Neural crest cell (in vitro differentiated cells): ENCODE measurements at regions not wholly inside any gene's neighbourhood (a gene's known extent, or its start where the extent isn't known, plus 50 kb on each side); places are given as distances from the start of the nearest gene placed in this dataset.

Experiments
- DNase-seq: peaks from one replicate; pipeline ENCODE4 v3.0.0; 2021; ENCODE audit warnings: low read depth, mixed read lengths, low spot score
- H3K27ac Mint-ChIP-seq: one replicate; pipeline ENCODE4 v1.8.0; 2021; ENCODE audit warnings: mild to moderate bottlenecking, mixed read lengths; ENCODE audit not compliant: unreplicated experiment
- H3K27me3 Mint-ChIP-seq: 2 replicates; pipeline ENCODE4 v1.8.0; 2021; ENCODE audit warnings: low read depth, mild to moderate bottlenecking, mixed read lengths
- H3K36me3 Mint-ChIP-seq: 2 replicates; pipeline ENCODE4 v1.8.0; 2021; ENCODE audit warnings: low read depth, mild to moderate bottlenecking, mixed read lengths
- H3K4me1 Mint-ChIP-seq: 2 replicates; pipeline ENCODE4 v1.8.0; 2021; ENCODE audit warnings: mixed read lengths
- H3K4me3 Mint-ChIP-seq: one replicate; pipeline ENCODE4 v1.8.0; 2021; ENCODE audit warnings: mild to moderate bottlenecking, mixed read lengths
- H3K9me3 Mint-ChIP-seq: 2 replicates; pipeline ENCODE4 v1.8.0; 2021; ENCODE audit warnings: mixed read lengths
- CTCF ChIP-seq: fragments of 200-600 bp; sonication (generic); conservative IDR thresholded peaks from 2 replicates; pipeline ENCODE4 v1.5.0; 2021; ENCODE audit warnings: antibody characterized with exemption, mild to moderate bottlenecking

- no peak for DNase-seq
- no peak overlapping the region for H3K27ac Mint-ChIP-seq
- no peaks in the 10 kb centered on the region for H3K4me1 Mint-ChIP-seq
- TF ChIP-seq CTCF: no peak
- no peaks in the 10 kb centered on the region for H3K36me3 Mint-ChIP-seq
- peaks cover 94% of the 10 kb centered on the region for H3K27me3 Mint-ChIP-seq
- H3K4me3 Mint-ChIP-seq: no peak overlapping the region
- no peaks in the 10 kb centered on the region for H3K9me3 Mint-ChIP-seq
Observed at GRCh38 chr12:114479831-114480230, 73.9 kb upstream of the TBX5 start.

- Mint-ChIP-seq H3K27me3 (peaks cover 98% of the 10 kb centered on the region), H3K4me3 (no peak overlapping the region)
Observed at GRCh38 chr12:114478865-114479264, 72.9 kb upstream of the TBX5 start.

GRCh38 chr12:114477989-114478395 is 72.0 kb upstream of the TBX5 start:
- no peak for DNase-seq
- Mint-ChIP-seq H3K4me1 (no peaks in the 10 kb centered on the region), H3K27me3 (peaks cover 98% of the 10 kb centered on the region), H3K4me3 (no peak overlapping the region), H3K9me3 (no peaks in the 10 kb centered on the region), H3K27ac (no peak overlapping the region), H3K36me3 (no peaks in the 10 kb centered on the region)
- no peak for TF ChIP-seq CTCF

More at GRCh38 chr12:114478865-114479264, 72.9 kb upstream of the TBX5 start:
- DNase-seq: no peak
- Mint-ChIP-seq H3K4me1 (no peaks in the 10 kb centered on the region), H3K27ac (no peak overlapping the region), H3K9me3 (no peaks in the 10 kb centered on the region), H3K36me3 (no peaks in the 10 kb centered on the region)
- TF ChIP-seq CTCF: no peak

- H3K4me1 Mint-ChIP-seq: no peaks in the 10 kb centered on the region
- H3K4me3 Mint-ChIP-seq: no peak overlapping the region
- no peaks in the 10 kb centered on the region for H3K36me3 Mint-ChIP-seq
- no peaks in the 10 kb centered on the region for H3K9me3 Mint-ChIP-seq
- TF ChIP-seq CTCF: peak; percentile 57
- H3K27me3 Mint-ChIP-seq: peaks cover 98% of the 10 kb centered on the region
- no peak for DNase-seq
- no peak overlapping the region for H3K27ac Mint-ChIP-seq
Observed at GRCh38 chr12:114476159-114476558, 70.2 kb upstream of the TBX5 start.

- H3K4me1 Mint-ChIP-seq: no peaks in the 10 kb centered on the region
- H3K4me3 Mint-ChIP-seq: no peak overlapping the region
- H3K27ac Mint-ChIP-seq: no peak overlapping the region
- no peak for TF ChIP-seq CTCF
- H3K27me3 Mint-ChIP-seq: peaks cover 91% of the 10 kb centered on the region
- H3K9me3 Mint-ChIP-seq: no peaks in the 10 kb centered on the region
- H3K36me3 Mint-ChIP-seq: no peaks in the 10 kb centered on the region
- no peak for DNase-seq
Observed at GRCh38 chr12:114473717-114474116, 67.8 kb upstream of the TBX5 start.

- Mint-ChIP-seq H3K9me3 (no peaks in the 10 kb centered on the region), H3K27ac (no peak overlapping the region), H3K4me1 (no peaks in the 10 kb centered on the region), H3K36me3 (no peaks in the 10 kb centered on the region), H3K4me3 (no peak overlapping the region), H3K27me3 (peaks cover 91% of the 10 kb centered on the region)
- DNase-seq: no peak
- TF ChIP-seq CTCF: no peak
Observed at GRCh38 chr12:114473018-114473417, 67.1 kb upstream of the TBX5 start.
